ENCODE measurements at regions not wholly inside any gene's neighbourhood (a gene's known extent, or its start where the extent isn't known, plus 50 kb on each side); places are given as distances from the start of the nearest gene placed in this dataset.

DNA sequence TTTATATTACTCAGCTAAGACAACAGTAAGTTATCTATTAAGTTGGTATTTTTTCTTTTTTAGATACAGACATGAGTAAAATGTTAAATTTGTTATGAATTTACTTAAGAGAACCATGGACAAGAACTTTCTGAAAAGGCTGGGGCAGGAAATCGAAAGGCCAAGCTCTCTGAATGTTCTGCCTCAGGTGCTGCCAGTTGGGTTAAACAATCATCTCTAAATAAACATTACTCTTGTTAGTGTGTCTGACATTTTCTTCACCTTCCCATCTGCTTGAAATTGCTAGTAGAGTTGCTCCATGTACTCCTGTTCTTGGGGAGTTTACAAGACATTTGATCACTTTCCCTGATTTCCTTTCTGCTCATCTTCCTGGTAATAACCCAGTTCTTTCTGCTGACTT lies 87.5 kb downstream of the ANKRD7 start:
- Mint-ChIP-seq H3K4me3 (no peak overlapping the region), H3K27me3 (ENCODE audit: insufficient read depth) (no peaks in the 10 kb centered on the region), H3K27ac (no peak overlapping the region), H3K9me3 (peaks cover 31% of the 10 kb centered on the region), H3K4me1 (peaks cover 8% of the 10 kb centered on the region), H3K36me3 (ENCODE audit: low read depth) (no peaks in the 10 kb centered on the region)
- Histone ChIP-seq H3K9ac (ENCODE audit: extremely low read depth, low read length, poor library complexity, severe bottlenecking) (no peak overlapping the region), H3K9me3 (ENCODE audit: control insufficient read depth, low read length) (peaks cover 7% of the 10 kb centered on the region), H3K27ac (ENCODE audit: low read depth, low read length) (no peak overlapping the region), H3K36me3 (ENCODE audit: control insufficient read depth, insufficient read depth, low read length) (no peaks in the 10 kb centered on the region), H3K4me1 (ENCODE audit: control insufficient read depth, insufficient read depth, low read length) (no peaks in the 10 kb centered on the region), H3K4me3 (ENCODE audit: low read length) (no peak overlapping the region), H3K27me3 (ENCODE audit: control insufficient read depth, insufficient read depth, low read length, poor library complexity, severe bottlenecking) (no peaks in the 10 kb centered on the region)
- no peak for DNase-seq
- 100% methylated on average over 1 of the region's 1 CpG for WGBS, 2 experiments (ENCODE audit: insufficient coverage in 1 of 2, insufficient read length in 1 of 2)
- TF ChIP-seq, protein P1, sequence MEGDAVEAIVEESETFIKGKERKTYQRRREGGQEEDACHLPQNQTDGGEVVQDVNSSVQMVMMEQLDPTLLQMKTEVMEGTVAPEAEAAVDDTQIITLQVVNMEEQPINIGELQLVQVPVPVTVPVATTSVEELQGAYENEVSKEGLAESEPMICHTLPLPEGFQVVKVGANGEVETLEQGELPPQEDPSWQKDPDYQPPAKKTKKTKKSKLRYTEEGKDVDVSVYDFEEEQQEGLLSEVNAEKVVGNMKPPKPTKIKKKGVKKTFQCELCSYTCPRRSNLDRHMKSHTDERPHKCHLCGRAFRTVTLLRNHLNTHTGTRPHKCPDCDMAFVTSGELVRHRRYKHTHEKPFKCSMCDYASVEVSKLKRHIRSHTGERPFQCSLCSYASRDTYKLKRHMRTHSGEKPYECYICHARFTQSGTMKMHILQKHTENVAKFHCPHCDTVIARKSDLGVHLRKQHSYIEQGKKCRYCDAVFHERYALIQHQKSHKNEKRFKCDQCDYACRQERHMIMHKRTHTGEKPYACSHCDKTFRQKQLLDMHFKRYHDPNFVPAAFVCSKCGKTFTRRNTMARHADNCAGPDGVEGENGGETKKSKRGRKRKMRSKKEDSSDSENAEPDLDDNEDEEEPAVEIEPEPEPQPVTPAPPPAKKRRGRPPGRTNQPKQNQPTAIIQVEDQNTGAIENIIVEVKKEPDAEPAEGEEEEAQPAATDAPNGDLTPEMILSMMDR (conservative IDR thresholded peaks at IDR 0.05), result no peak

DNA sequence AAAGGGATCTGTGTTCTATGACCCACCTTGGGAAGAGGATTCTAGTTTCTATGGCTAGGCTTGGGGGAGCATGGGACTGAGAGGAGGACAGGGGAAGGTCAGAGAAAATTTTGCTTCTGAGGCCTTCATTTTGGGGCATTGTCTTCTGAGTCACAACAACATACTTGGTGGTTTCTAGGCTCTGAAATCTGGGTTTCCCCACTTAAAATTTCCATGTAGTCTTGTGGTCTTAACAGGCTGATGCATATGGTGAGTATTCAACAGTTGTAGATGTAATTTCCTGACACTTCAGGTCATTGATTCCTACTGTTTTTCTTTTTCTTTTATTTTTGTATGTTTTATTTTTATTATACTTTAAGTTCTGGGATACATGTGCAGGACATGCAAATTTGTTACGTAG lies 88.5 kb downstream of the ANKRD7 start:
- H3K4me1 ChIP-seq (ENCODE audit: control insufficient read depth, insufficient read depth, low read length), result no peaks in the 10 kb centered on the region
- H3K27me3 Mint-ChIP-seq (ENCODE audit: insufficient read depth), result no peaks in the 10 kb centered on the region
- no peak for DNase-seq
- H3K9me3 Mint-ChIP-seq, result peaks cover 28% of the 10 kb centered on the region
- peaks cover 7% of the 10 kb centered on the region for H3K9me3 ChIP-seq (ENCODE audit: control insufficient read depth, low read length)
- no peaks in the 10 kb centered on the region for H3K36me3 ChIP-seq (ENCODE audit: control insufficient read depth, insufficient read depth, low read length)
- no peak overlapping the region for H3K27ac ChIP-seq (ENCODE audit: low read depth, low read length)
- peaks cover 8% of the 10 kb centered on the region for H3K4me1 Mint-ChIP-seq
- no peaks in the 10 kb centered on the region for H3K27me3 ChIP-seq (ENCODE audit: control insufficient read depth, insufficient read depth, low read length, poor library complexity, severe bottlenecking)
- no peak overlapping the region for H3K4me3 ChIP-seq (ENCODE audit: low read length)
- H3K36me3 Mint-ChIP-seq (ENCODE audit: low read depth), result no peaks in the 10 kb centered on the region
- TF ChIP-seq, protein P1 (conservative IDR thresholded peaks at IDR 0.05), result no peak
- H3K4me3 Mint-ChIP-seq, result no peak overlapping the region
- WGBS, 2 experiments (ENCODE audit: insufficient coverage in 1 of 2, insufficient read length in 1 of 2), result 97 to 100% methylated on average over 1 of the region's 1 CpG
- no peak overlapping the region for H3K27ac Mint-ChIP-seq
- no peak overlapping the region for H3K9ac ChIP-seq (ENCODE audit: extremely low read depth, low read length, poor library complexity, severe bottlenecking)

DNA sequence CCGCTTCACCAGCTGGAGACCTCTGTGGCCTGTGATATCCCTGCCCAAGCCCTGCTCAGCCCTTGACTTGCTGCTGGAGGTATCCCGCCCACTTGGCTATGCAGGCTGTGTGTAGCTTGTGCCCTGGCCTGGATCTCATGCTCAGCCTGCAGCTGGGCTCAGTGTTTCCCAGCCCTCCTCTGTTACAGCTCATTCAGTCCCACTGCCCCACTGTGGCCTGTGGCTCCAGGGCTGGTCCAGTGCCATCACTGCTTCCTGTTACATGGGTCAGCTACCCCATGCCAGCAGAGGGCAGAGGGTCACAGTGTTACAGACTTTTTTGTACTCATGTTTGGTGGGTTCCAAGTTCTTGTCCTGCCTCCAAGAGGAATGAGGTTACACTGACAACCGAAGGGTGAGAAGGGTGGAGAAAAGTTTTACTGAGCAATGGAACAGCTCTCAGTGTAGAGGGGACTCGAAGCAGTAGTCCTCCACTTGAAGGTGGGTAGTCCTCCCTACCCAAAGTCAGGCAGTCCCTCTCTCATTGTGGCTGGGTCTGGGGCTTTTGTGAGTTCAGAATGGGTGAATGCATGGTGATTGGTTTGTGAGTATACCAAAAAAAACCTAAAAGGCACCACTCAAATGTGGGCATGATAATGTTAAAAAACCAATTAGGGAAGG lies 100.4 kb downstream of the ANKRD7 start:
- H3K4me1 ChIP-seq (ENCODE audit: control insufficient read depth, insufficient read depth, low read length), result peaks cover 3% of the 10 kb centered on the region
- no peaks in the 10 kb centered on the region for H3K9me3 ChIP-seq (ENCODE audit: control insufficient read depth, low read length)
- H3K27ac ChIP-seq (ENCODE audit: low read depth, low read length), result no peak overlapping the region
- Mint-ChIP-seq H3K4me3 (no peak overlapping the region), H3K9me3 (no peaks in the 10 kb centered on the region), H3K27ac (no peak overlapping the region), H3K36me3 (ENCODE audit: low read depth) (no peaks in the 10 kb centered on the region), H3K4me1 (peaks cover 18% of the 10 kb centered on the region), H3K27me3 (ENCODE audit: insufficient read depth) (no peaks in the 10 kb centered on the region)
- WGBS, 2 experiments (ENCODE audit: insufficient coverage in 1 of 2, insufficient read length in 1 of 2), result 91 to 100% methylated on average over 1 to 4 of the region's 4 CpGs
- no peaks in the 10 kb centered on the region for H3K27me3 ChIP-seq (ENCODE audit: control insufficient read depth, insufficient read depth, low read length, poor library complexity, severe bottlenecking)
- no peaks in the 10 kb centered on the region for H3K36me3 ChIP-seq (ENCODE audit: control insufficient read depth, insufficient read depth, low read length)
- H3K9ac ChIP-seq (ENCODE audit: extremely low read depth, low read length, poor library complexity, severe bottlenecking), result no peak overlapping the region
- no peak overlapping the region for H3K4me3 ChIP-seq (ENCODE audit: low read length)
- DNase-seq, result peak; percentile 67
- TF ChIP-seq, protein P1 (conservative IDR thresholded peaks at IDR 0.05), result no peak

All from endodermal cell (in vitro differentiated cells).